ENCODE measurements at regions not wholly inside any gene's neighbourhood (a gene's known extent, or its start where the extent isn't known, plus 50 kb on each side); places are given as distances from the start of the nearest gene placed in this dataset.
A peak's percentile ranks its signal among the peaks of the same experiment; 100 is the strongest.

DNA sequence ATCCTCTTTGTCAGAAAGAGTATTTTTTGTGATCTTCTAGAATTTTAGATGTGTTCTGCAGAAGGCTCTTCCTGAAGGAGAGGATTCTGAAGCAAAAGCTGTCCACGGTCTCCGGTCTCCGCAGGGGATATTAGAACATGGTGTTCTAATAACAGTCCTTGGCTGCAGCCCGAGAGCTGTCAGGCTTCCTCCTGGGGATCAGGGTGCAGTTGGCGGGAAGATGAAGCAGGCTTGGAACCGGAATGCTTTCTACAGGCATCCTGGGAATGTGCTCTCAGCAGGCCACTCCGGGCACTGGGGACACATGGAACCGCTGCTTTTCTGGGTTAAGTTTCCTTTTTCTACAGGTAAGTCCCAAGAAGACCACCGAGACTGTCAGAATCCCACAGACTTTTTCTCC is 118.6 kb upstream of the PARD3 start:
- H3K4me3 ChIP-seq = no peak overlapping the region
- H3K27ac ChIP-seq = peak overlapping the region in 3 of 4 donors; percentile 9 to 59 (median 43)
- TF ChIP-seq, protein P1, sequence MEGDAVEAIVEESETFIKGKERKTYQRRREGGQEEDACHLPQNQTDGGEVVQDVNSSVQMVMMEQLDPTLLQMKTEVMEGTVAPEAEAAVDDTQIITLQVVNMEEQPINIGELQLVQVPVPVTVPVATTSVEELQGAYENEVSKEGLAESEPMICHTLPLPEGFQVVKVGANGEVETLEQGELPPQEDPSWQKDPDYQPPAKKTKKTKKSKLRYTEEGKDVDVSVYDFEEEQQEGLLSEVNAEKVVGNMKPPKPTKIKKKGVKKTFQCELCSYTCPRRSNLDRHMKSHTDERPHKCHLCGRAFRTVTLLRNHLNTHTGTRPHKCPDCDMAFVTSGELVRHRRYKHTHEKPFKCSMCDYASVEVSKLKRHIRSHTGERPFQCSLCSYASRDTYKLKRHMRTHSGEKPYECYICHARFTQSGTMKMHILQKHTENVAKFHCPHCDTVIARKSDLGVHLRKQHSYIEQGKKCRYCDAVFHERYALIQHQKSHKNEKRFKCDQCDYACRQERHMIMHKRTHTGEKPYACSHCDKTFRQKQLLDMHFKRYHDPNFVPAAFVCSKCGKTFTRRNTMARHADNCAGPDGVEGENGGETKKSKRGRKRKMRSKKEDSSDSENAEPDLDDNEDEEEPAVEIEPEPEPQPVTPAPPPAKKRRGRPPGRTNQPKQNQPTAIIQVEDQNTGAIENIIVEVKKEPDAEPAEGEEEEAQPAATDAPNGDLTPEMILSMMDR (IDR thresholded peaks at IDR 0.05 in 4 of 5, conservative IDR thresholded peaks at IDR 0.05 in 1 of 5) = no peak
- no peak for TF ChIP-seq POLR2A (IDR thresholded peaks at IDR 0.05)
- H3K9me3 ChIP-seq = no peaks in the 10 kb centered on the region
- H3K27me3 ChIP-seq = no peaks in the 10 kb centered on the region
- ATAC-seq (peak; percentile 68), DNase-seq (peak; percentile 30 to 55)
- intact Hi-C loops (cut with DNase I; ENCODE audit: low total_unique reads) = no loop called here
- peaks cover 5 to 13% of the 10 kb centered on the region in 2 donors for H3K4me1 ChIP-seq
- H3K36me3 ChIP-seq = no peaks in the 10 kb centered on the region
- in situ Hi-C loops (cut with MboI; ENCODE audit: low sequenced_read_pairs in 4 of 4) = loop anchor here in 1 of 4 donors (25.0 kb wide), 1 partner anchor 271 kb away; no protein-coding TSS in a partner anchor

DNA sequence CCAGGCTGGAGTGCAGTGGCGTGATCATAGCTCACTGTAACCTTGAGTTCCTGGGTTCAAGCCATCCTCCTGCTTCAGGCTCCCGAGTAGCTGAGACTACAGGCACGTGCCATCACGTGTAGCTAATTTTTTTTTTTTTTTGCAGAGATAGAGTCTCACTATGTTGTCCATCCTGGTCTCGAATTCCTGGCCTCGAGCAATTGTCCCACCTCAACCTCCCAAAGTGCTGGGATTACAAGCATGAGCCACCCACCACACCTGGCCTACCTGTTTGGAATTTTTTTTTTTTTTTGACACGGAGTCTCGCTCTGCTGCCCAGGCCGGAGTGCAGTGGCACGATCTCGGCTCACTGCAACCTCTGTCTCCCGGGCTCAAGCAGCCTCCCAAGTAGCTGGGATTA is 117.1 kb upstream of the PARD3 start:
- in situ Hi-C loops (cut with MboI; ENCODE audit: low sequenced_read_pairs in 4 of 4) (loop anchor here in 1 of 4 donors (25.0 kb wide), 1 partner anchor 270 kb away; no protein-coding TSS in a partner anchor), intact Hi-C loops (cut with DNase I; ENCODE audit: low total_unique reads) (no loop called here)
- ATAC-seq (no peak), DNase-seq (no peak)
- no peak for TF ChIP-seq POLR2A (IDR thresholded peaks at IDR 0.05)
- TF ChIP-seq, protein P1 (IDR thresholded peaks at IDR 0.05 in 4 of 5, conservative IDR thresholded peaks at IDR 0.05 in 1 of 5) = no peak
- peaks cover 5 to 13% of the 10 kb centered on the region in 2 donors for H3K4me1 ChIP-seq
- H3K27ac ChIP-seq = no peak overlapping the region
- no peaks in the 10 kb centered on the region for H3K36me3 ChIP-seq
- H3K27me3 ChIP-seq = no peaks in the 10 kb centered on the region
- H3K4me3 ChIP-seq = no peak overlapping the region
- no peaks in the 10 kb centered on the region for H3K9me3 ChIP-seq

GRCh38 chr10:34931216-34931615 is 116.1 kb upstream of the PARD3 start:
- Histone ChIP-seq H3K27ac (no peak overlapping the region), H3K36me3 (no peaks in the 10 kb centered on the region), H3K27me3 (no peaks in the 10 kb centered on the region), H3K4me1 (peaks cover 5 to 13% of the 10 kb centered on the region in 2 donors), H3K9me3 (no peaks in the 10 kb centered on the region), H3K4me3 (no peak overlapping the region)
- ATAC-seq (no peak), DNase-seq (no peak)
- intact Hi-C loops (cut with DNase I; ENCODE audit: low total_unique reads) (no loop called here), in situ Hi-C loops (cut with MboI; ENCODE audit: low sequenced_read_pairs in 4 of 4) (loop anchor here in 1 of 4 donors (25.0 kb wide), 1 partner anchor 269 kb away; no protein-coding TSS in a partner anchor)
- TF ChIP-seq, protein P1 (IDR thresholded peaks at IDR 0.05 in 4 of 5, conservative IDR thresholded peaks at IDR 0.05 in 1 of 5) = no peak
- no peak for TF ChIP-seq POLR2A (IDR thresholded peaks at IDR 0.05)

DNA sequence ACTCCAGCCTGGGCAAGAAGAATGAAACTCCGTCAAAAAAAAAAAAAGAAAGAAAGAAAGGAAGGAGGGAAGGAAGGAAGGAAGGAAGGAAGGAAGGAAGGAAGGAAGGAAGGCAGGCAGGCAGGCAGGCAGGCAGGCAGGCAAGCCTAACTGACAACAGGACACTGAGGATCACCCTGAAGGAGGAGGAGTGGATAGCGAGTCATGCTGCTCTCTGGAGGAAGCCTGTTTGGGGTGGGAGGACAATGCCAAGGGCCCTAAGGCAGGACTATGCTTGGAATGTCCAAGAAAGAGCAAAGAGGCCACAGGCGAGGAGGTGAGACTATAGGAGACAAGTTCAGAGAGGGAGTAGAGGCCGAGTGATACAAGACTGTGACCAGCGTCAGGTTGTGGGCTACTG is 107.0 kb upstream of the PARD3 start:
- intact Hi-C loops (cut with DNase I; ENCODE audit: low total_unique reads) (no loop called here), in situ Hi-C loops (cut with MboI; ENCODE audit: low sequenced_read_pairs in 4 of 4) (no loop called here)
- no peak for ATAC-seq
- Histone ChIP-seq H3K36me3 (no peaks in the 10 kb centered on the region), H3K27me3 (peaks cover 0 to 5% (median 3%) of the 10 kb centered on the region in 3 donors), H3K4me3 (no peak overlapping the region), H3K4me1 (no peaks in the 10 kb centered on the region), H3K27ac (no peak overlapping the region), H3K9me3 (no peaks in the 10 kb centered on the region)
- DNase-seq = no peak
- TF ChIP-seq, protein P1 (IDR thresholded peaks at IDR 0.05 in 4 of 5, conservative IDR thresholded peaks at IDR 0.05 in 1 of 5) = no peak
- TF ChIP-seq POLR2A (IDR thresholded peaks at IDR 0.05) = no peak

DNA sequence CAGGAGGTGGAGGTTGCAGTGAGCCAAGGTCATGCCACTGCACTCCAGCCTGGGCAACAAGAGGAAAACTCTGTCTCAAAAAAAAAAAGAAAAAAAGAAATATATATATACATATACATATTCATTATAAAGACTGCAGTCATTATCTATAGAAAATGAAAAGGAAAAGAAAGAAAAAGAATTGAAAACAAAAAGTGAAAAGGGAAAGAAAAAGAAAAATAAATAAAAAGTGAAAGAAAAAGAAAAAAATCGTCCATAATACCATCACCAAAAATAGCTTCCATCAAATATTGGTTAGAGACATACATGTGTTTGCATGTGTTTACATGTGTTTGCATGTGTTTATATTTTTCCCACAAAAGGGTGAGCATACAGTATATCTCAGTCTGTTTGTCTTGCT is 105.5 kb upstream of the PARD3 start:
- Histone ChIP-seq H3K27ac (no peak overlapping the region), H3K9me3 (no peaks in the 10 kb centered on the region), H3K27me3 (peaks cover 0 to 5% (median 3%) of the 10 kb centered on the region in 3 donors), H3K36me3 (no peaks in the 10 kb centered on the region), H3K4me3 (no peak overlapping the region), H3K4me1 (no peaks in the 10 kb centered on the region)
- ATAC-seq (no peak), DNase-seq (no peak)
- in situ Hi-C loops (cut with MboI; ENCODE audit: low sequenced_read_pairs in 4 of 4) = no loop called here
- TF ChIP-seq, protein P1 (IDR thresholded peaks at IDR 0.05 in 4 of 5, conservative IDR thresholded peaks at IDR 0.05 in 1 of 5) = no peak
- TF ChIP-seq POLR2A (IDR thresholded peaks at IDR 0.05) = no peak
- intact Hi-C loops (cut with DNase I; ENCODE audit: low total_unique reads) = no loop called here
